Ureter (tissue), 1 donor: ENCODE measurements at regions not wholly inside any gene's neighbourhood (a gene's known extent, or its start where the extent isn't known, plus 50 kb on each side); places are given as distances from the start of the nearest gene placed in this dataset.
"Not testable (repeated sequence)": the region's sequence is repeated elsewhere in the genome, so short reads cannot be mapped to it uniquely, and the experiment has no call there.

Experiments used
- DNase-seq: peaks from one replicate; pipeline ENCODE4 v3.0.0-alpha.2; 2020; ENCODE audit warnings: low spot score
- donor health status: DM: yes; HTN: yes; CAD: no.

GRCh38 chr2:143922261-143922830, 597.6 kb downstream of the ZEB2 start:
- DNase-seq, result not testable (repeated sequence)

- DNase-seq, result no peak
Observed at GRCh38 chr2:143918465-143918989, 601.4 kb downstream of the ZEB2 start.

GRCh38 chr2:143916781-143917180, 603.1 kb downstream of the ZEB2 start:
- no peak for DNase-seq

- DNase-seq, result no peak
Observed at GRCh38 chr2:143909577-143910353, 610.2 kb downstream of the ZEB2 start.

- no peak for DNase-seq
Observed at GRCh38 chr2:143908843-143909242, 611.1 kb downstream of the ZEB2 start.

- no peak for DNase-seq
Observed at GRCh38 chr2:143907801-143908200, 612.1 kb downstream of the ZEB2 start.

- no peak for DNase-seq
Observed at GRCh38 chr2:143906850-143907249, 613.1 kb downstream of the ZEB2 start.

- no peak for DNase-seq
Observed at GRCh38 chr2:143905587-143905986, 614.3 kb downstream of the ZEB2 start.

- no peak for DNase-seq
Observed at GRCh38 chr2:143903172-143903856, 616.6 kb downstream of the ZEB2 start.

- no peak for DNase-seq
Observed at GRCh38 chr2:143901185-143901842, 618.6 kb downstream of the ZEB2 start.

GRCh38 chr2:143899987-143900386, 619.9 kb downstream of the ZEB2 start:
- DNase-seq, result no peak

- DNase-seq, result no peak
Observed at GRCh38 chr2:143893371-143893770, 626.5 kb downstream of the ZEB2 start.

- DNase-seq, result no peak
Observed at GRCh38 chr2:143891879-143892308, 628.0 kb downstream of the ZEB2 start.

GRCh38 chr2:143890798-143891197, 629.1 kb downstream of the ZEB2 start:
- no peak for DNase-seq

- no peak for DNase-seq
Observed at GRCh38 chr2:143889216-143889615, 630.7 kb downstream of the ZEB2 start.

GRCh38 chr2:143885461-143885860, 634.5 kb downstream of the ZEB2 start:
- no peak for DNase-seq

- DNase-seq, result no peak
Observed at GRCh38 chr2:143881246-143881645, 638.7 kb downstream of the ZEB2 start.

- DNase-seq, result no peak
Observed at GRCh38 chr2:143877876-143878530, 641.9 kb downstream of the ZEB2 start.

- no peak for DNase-seq
Observed at GRCh38 chr2:143877056-143877455, 642.9 kb downstream of the ZEB2 start.

GRCh38 chr2:143875295-143876233, 644.4 kb downstream of the ZEB2 start:
- no peak for DNase-seq
